HCT116 (cell line): ENCODE measurements at regions not wholly inside any gene's neighbourhood (a gene's known extent, or its start where the extent isn't known, plus 50 kb on each side); places are given as distances from the start of the nearest gene placed in this dataset.

Experiments
- ATAC-seq: fragments of 200-7000 bp; cut with Tn5 transposase; 2 replicates; pipeline ENCODE4 v1.9.1; 2020; ENCODE audit warnings: mild to moderate bottlenecking, moderate library complexity
- BruUV-seq: library from RNA; stranded (reverse); fragments of 400-500 nt; replicated peaks from 2 replicates; lab custom pipeline; 2021; lab: Mats Ljungman, UMichigan
- CTCF ChIA-PET: fragments of 300-600 bp; sonication (Branson Sonifier 250); formaldehyde crosslinking; loops from one replicate; lab custom pipeline; 2021; ENCODE audit warnings: antibody characterized with exemption; lab: Charles Lee
- POLR2A ChIA-PET: fragments of 300-600, 350-600 bp; sonication (Branson Sonifier 250); formaldehyde crosslinking; loops from one replicate; lab custom pipeline; 2021; ENCODE audit warnings: antibody characterized with exemption; lab: Charles Lee
- RAD21 ChIA-PET, 2 experiments: fragments of 300-600 bp; sonication (Branson Sonifier 250); formaldehyde crosslinking; loops; one replicate each; lab custom pipeline; 2023; ENCODE audit warnings: low total read pairs in 2 of 2; ENCODE audit not compliant: uncharacterized antibody in 2 of 2, unreplicated experiment in 2 of 2, low non-redundant PET in 1 of 2; lab: Charles Lee
- DNase-seq: peaks from one replicate; pipeline ENCODE4 v3.0.0-alpha.2; 2010; ENCODE audit warnings: low read depth, low spot score
- H2AFZ ChIP-seq: fragments of 200-600 bp; shearing (Covaris generic), sonication (generic); 2 replicates; pipeline ENCODE4 v1.6.1; 2017; ENCODE audit warnings: low read depth, mixed run types, mixed read lengths, antibody characterized with exemption, low read length; ENCODE audit not compliant: poor library complexity, severe bottlenecking
- H3K27ac ChIP-seq: 2 replicates; pipeline ENCODE4 v1.5.1; 2012; ENCODE audit warnings: low read depth, low read length
- H3K27me3 ChIP-seq: fragments of 200-600 bp; sonication (generic); 2 replicates; pipeline ENCODE4 v1.6.1; 2016; ENCODE audit warnings: mixed run types, low read length, mixed read lengths; ENCODE audit not compliant: insufficient read depth
- H3K36me3 ChIP-seq, 2 experiments: fragments of 200-500 bp in 1 of 2; fragments of 200-600 bp in 1 of 2; sonication (Bioruptor generic) in 1 of 2; sonication (generic) in 1 of 2; 2 replicates each; pipeline versions ENCODE4 v1.5.1 to v1.6.1; 2014 to 2016; ENCODE audit warnings: low read length in 2 of 2, inconsistent platforms in 1 of 2, mixed read lengths in 1 of 2, mixed run types in 1 of 2; ENCODE audit not compliant: insufficient read depth in 2 of 2, control insufficient read depth in 1 of 2
- H3K4me1 ChIP-seq, 2 experiments: fragments of 200-600 bp in 1 of 2; sonication (generic) in 1 of 2; 2 replicates each; pipeline versions ENCODE4 v1.5.1 to v1.6.1; 2012 to 2017; ENCODE audit warnings: low read length in 2 of 2, inconsistent platforms in 1 of 2, mild to moderate bottlenecking in 1 of 2, mixed read lengths in 1 of 2, mixed run types in 1 of 2, moderate library complexity in 1 of 2; ENCODE audit not compliant: insufficient read depth in 2 of 2, control insufficient read depth in 1 of 2
- H3K4me2 ChIP-seq: fragments of 200-600 bp; sonication (generic); 2 replicates; pipeline ENCODE4 v1.6.1; 2017; ENCODE audit warnings: mixed run types, low read length, mixed read lengths
- H3K4me3 ChIP-seq, 2 experiments: fragments of 200-600 bp in 1 of 2; sonication (generic) in 1 of 2; replicated peaks in 1 of 2; 2 replicates each; pipeline ENCODE4 v1.5.1; 2011 to 2016; ENCODE audit warnings: low read length in 2 of 2, control low read depth in 1 of 2, low read depth in 1 of 2, mild to moderate bottlenecking in 1 of 2, mixed read lengths in 1 of 2, mixed run types in 1 of 2
- H3K79me2 ChIP-seq: fragments of 200-600 bp; sonication (generic); 2 replicates; pipeline ENCODE4 v1.6.1; 2017; ENCODE audit warnings: mild to moderate bottlenecking, mixed run types, low read length, moderate library complexity, mixed read lengths; ENCODE audit not compliant: insufficient read depth
- H3K9ac ChIP-seq: fragments of 200-600 bp; sonication (generic); 2 replicates; pipeline ENCODE4 v1.6.1; 2016; ENCODE audit warnings: low read length, mixed read lengths
- H3K9me2 ChIP-seq: fragments of 200-600 bp; sonication (generic), shearing (Covaris generic); 2 replicates; pipeline ENCODE4 v1.6.1; 2017; ENCODE audit warnings: mixed run types, mild to moderate bottlenecking, moderate library complexity; ENCODE audit not compliant: insufficient read depth
- H3K9me3 ChIP-seq, 2 experiments: fragments of 200-500 bp in 1 of 2; fragments of 200-600 bp in 1 of 2; sonication (Bioruptor generic) in 1 of 2; sonication (generic) in 1 of 2; 2 replicates each; pipeline ENCODE4 v1.6.1; 2014 to 2017; ENCODE audit warnings: low read length in 2 of 2, mixed read lengths in 2 of 2, inconsistent platforms in 1 of 2, low read depth in 1 of 2, mild to moderate bottlenecking in 1 of 2, mixed run types in 1 of 2, moderate library complexity in 1 of 2; ENCODE audit not compliant: control insufficient read depth in 1 of 2, insufficient read depth in 1 of 2
- H4K20me1 ChIP-seq: fragments of 200-600 bp; sonication (generic), shearing (Covaris generic); 2 replicates; pipeline ENCODE4 v1.6.1; 2017; ENCODE audit warnings: mixed run types, mild to moderate bottlenecking, moderate library complexity; ENCODE audit not compliant: insufficient read depth
- ATF3 ChIP-seq: IDR thresholded peaks from 2 replicates; pipeline ENCODE4 v1.6.1; 2012
- CBX3 ChIP-seq: IDR thresholded peaks from 2 replicates; pipeline ENCODE4 v1.6.1; 2012; ENCODE audit warnings: low read depth
- CEBPB ChIP-seq: IDR thresholded peaks from 2 replicates; pipeline ENCODE4 v1.6.1; 2012; ENCODE audit warnings: low read depth
- CTCF ChIP-seq, 3 experiments: fragments of 200-600 bp in 1 of 3; sonication (generic) in 1 of 3; IDR thresholded peaks in 2 of 3; conservative IDR thresholded peaks in 1 of 3; 2 replicates each; pipeline ENCODE4 v1.5.1; 2012 to 2017; ENCODE audit warnings: low read depth in 2 of 3, low read length in 2 of 3, antibody characterized with exemption in 1 of 3, borderline replicate concordance in 1 of 3, control low read depth in 1 of 3, mild to moderate bottlenecking in 1 of 3, mixed read lengths in 1 of 3, mixed run types in 1 of 3, moderate library complexity in 1 of 3; ENCODE audit not compliant: insufficient read depth in 1 of 3
- ELF1 ChIP-seq: IDR thresholded peaks from 2 replicates; pipeline ENCODE4 v1.6.1; 2012; ENCODE audit warnings: low read depth, borderline replicate concordance
- EZH2 ChIP-seq: fragments of 200-600 bp; sonication (generic); IDR thresholded peaks from 2 replicates; pipeline ENCODE4 v1.6.1; 2017; ENCODE audit warnings: antibody characterized with exemption, mixed run types
- FOSL1 ChIP-seq: IDR thresholded peaks from 2 replicates; pipeline ENCODE4 v1.6.1; 2012; ENCODE audit warnings: low read depth
- JUND ChIP-seq: IDR thresholded peaks from 2 replicates; pipeline ENCODE4 v1.6.1; 2012
- MAX ChIP-seq: IDR thresholded peaks from 2 replicates; pipeline ENCODE4 v1.6.1; 2012
- POLR2A ChIP-seq: IDR thresholded peaks from 2 replicates; pipeline ENCODE4 v1.7.0; 2011; ENCODE audit warnings: borderline replicate concordance; ENCODE audit not compliant: insufficient read depth, insufficient read length; ENCODE audit errors: extremely low read depth
- POLR2AphosphoS5 ChIP-seq: IDR thresholded peaks from 2 replicates; pipeline ENCODE4 v1.6.1; 2011; ENCODE audit warnings: mild to moderate bottlenecking, low read depth, low read length, moderate library complexity
- RAD21 ChIP-seq: IDR thresholded peaks from 2 replicates; pipeline ENCODE4 v1.6.1; 2012; ENCODE audit warnings: low read depth, mild to moderate bottlenecking
- REST ChIP-seq: IDR thresholded peaks from 2 replicates; pipeline ENCODE4 v1.6.1; 2012; ENCODE audit warnings: low read depth
- SIN3A ChIP-seq: IDR thresholded peaks from 2 replicates; pipeline ENCODE4 v1.6.1; 2012; ENCODE audit warnings: low read depth
- SP1 ChIP-seq: IDR thresholded peaks from 2 replicates; pipeline ENCODE4 v1.6.1; 2012; ENCODE audit warnings: low read depth
- TCF7L2 ChIP-seq: IDR thresholded peaks from 2 replicates; pipeline ENCODE4 v1.7.0; 2011; ENCODE audit warnings: borderline replicate concordance, inconsistent platforms; ENCODE audit not compliant: insufficient read depth, insufficient read length; ENCODE audit errors: extremely low read depth
- YY1 ChIP-seq: IDR thresholded peaks from 2 replicates; pipeline ENCODE4 v1.6.1; 2011; ENCODE audit warnings: low read length, low read depth, moderate library complexity, mild to moderate bottlenecking; ENCODE audit not compliant: insufficient replicate concordance; ENCODE audit errors: extremely low read depth
- ZBTB33 ChIP-seq: IDR thresholded peaks from 2 replicates; pipeline ENCODE4 v1.6.1; 2011; ENCODE audit warnings: mild to moderate bottlenecking, low read length, moderate library complexity; ENCODE audit not compliant: insufficient replicate concordance; ENCODE audit errors: extremely low read depth
- ZFX ChIP-seq: fragments of 450-650 bp; IDR thresholded peaks from 2 replicates; pipeline ENCODE4 v1.6.1; 2017
- ZNF274 ChIP-seq: fragments of 200-500 bp; sonication (Bioruptor generic); IDR thresholded peaks from 2 replicates; pipeline ENCODE4 v1.6.1; 2014; ENCODE audit warnings: mild to moderate bottlenecking, low read depth, low read length, inconsistent platforms
- intact Hi-C: fragments of 100-400 bp; cut with micrococcal nuclease; formaldehyde crosslinking; loops from 2 replicates; pipeline ENCODE4 v1.10.0; 2022

GRCh38 chr12:41917938-41918341 is 226.7 kb downstream of the GXYLT1 start:
- no peak overlapping the region for H3K9ac ChIP-seq
- ChIA-PET CTCF (no interaction called here), RAD21 (no interaction called here)
- no peaks in the 10 kb centered on the region for H3K9me2 ChIP-seq
- no peak overlapping the region for H3K27ac ChIP-seq
- H3K4me3 ChIP-seq, result no peak overlapping the region
- BruUV-seq, result no TSS peak
- no peak overlapping the region for H3K4me2 ChIP-seq
- H3K9me3 ChIP-seq, result no peaks in the 10 kb centered on the region
- H3K36me3 ChIP-seq, result no peaks in the 10 kb centered on the region
- TF ChIP-seq TCF7L2 (no peak), ELF1 (no peak), CEBPB (no peak), POLR2AphosphoS5 (no peak), MAX (no peak), SP1 (no peak), EZH2 (no peak), ATF3 (no peak), SIN3A (no peak), REST (no peak), ZNF274 (no peak), ZBTB33 (no peak), POLR2A (no peak), CTCF (IDR thresholded peaks at IDR 0.05 in 2 of 3, conservative IDR thresholded peaks at IDR 0.05 in 1 of 3; ENCODE audit: borderline replicate concordance in 1 of 3, insufficient read depth in 1 of 3, low read depth in 2 of 3, low read length in 2 of 3) (no peak), JUND (no peak), ZFX (no peak), FOSL1 (no peak), CBX3 (no peak), YY1 (no peak), RAD21 (no peak)
- TF ChIP-seq, all 23 proteins: peak for 0
- Histone ChIP-seq H4K20me1 (no peaks in the 10 kb centered on the region), H3K4me1 (no peaks in the 10 kb centered on the region), H2AFZ (no peak overlapping the region), H3K27me3 (no peaks in the 10 kb centered on the region), H3K79me2 (no peaks in the 10 kb centered on the region)
- POLR2A ChIA-PET, result no interaction called here
- intact Hi-C loops, result no loop called here
- DNase-seq (no peak), ATAC-seq (no peak)
